AG09309 (cell line): ENCODE measurements at regions not wholly inside any gene's neighbourhood (a gene's known extent, or its start where the extent isn't known, plus 50 kb on each side); places are given as distances from the start of the nearest gene placed in this dataset.
A peak's percentile ranks its signal among the peaks of the same experiment; 100 is the strongest.

Experiments used
- DNase-seq: peaks from one replicate; pipeline ENCODE4 v3.0.0-alpha.2; 2010; ENCODE audit warnings: low read depth
- H3K4me3 ChIP-seq: 2 replicates; pipeline ENCODE4 v1.5.1; 2011; ENCODE audit warnings: mild to moderate bottlenecking, low read depth, low read length, moderate library complexity; ENCODE audit not compliant: control insufficient read depth
- CTCF ChIP-seq: IDR thresholded peaks from 2 replicates; pipeline ENCODE4 v1.5.1; 2011; ENCODE audit warnings: mild to moderate bottlenecking, low read depth, low read length, inconsistent platforms; ENCODE audit not compliant: insufficient read depth, control insufficient read depth; ENCODE audit errors: missing control alignments

GRCh38 chr9:81492710-81493447 is 196.5 kb downstream of the TLE1 start:
- no peak overlapping the region for H3K4me3 ChIP-seq
- no peak for TF ChIP-seq CTCF
- DNase-seq: peak; percentile 88

GRCh38 chr9:81490605-81491331 is 198.6 kb downstream of the TLE1 start:
- no peak for TF ChIP-seq CTCF
- no peak overlapping the region for H3K4me3 ChIP-seq
- DNase-seq: peak; percentile 61

GRCh38 chr9:81489046-81489445 is 200.3 kb downstream of the TLE1 start:
- DNase-seq: no peak

GRCh38 chr9:81480828-81481604 is 208.3 kb downstream of the TLE1 start:
- no peak overlapping the region for H3K4me3 ChIP-seq
- no peak for DNase-seq
- TF ChIP-seq CTCF: no peak

More at GRCh38 chr9:81489046-81489445, 200.3 kb downstream of the TLE1 start:
- no peak for TF ChIP-seq CTCF
- H3K4me3 ChIP-seq: no peak overlapping the region

GRCh38 chr9:81479573-81479972 is 209.8 kb downstream of the TLE1 start:
- TF ChIP-seq CTCF: no peak
- no peak overlapping the region for H3K4me3 ChIP-seq
- DNase-seq: no peak

DNA sequence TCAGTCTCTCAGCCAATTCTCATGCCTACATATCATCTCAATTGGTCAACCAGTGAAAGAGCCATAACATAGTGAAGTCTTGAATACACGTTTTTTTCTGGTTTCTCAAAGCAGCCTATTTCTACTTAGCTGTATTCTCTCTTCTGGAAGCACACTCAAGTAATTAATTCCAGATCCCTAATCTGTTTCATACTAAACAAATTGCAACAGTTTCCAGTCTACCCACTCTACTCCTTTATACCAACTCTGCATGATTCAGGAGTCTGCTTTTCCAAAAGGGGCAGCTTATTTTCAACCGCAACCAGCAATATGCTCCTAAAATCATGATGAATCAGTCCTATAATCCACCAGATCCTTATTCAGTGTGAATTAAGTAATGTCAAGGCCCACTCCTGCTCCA is 211.7 kb downstream of the TLE1 start:
- no peak overlapping the region for H3K4me3 ChIP-seq
- no peak for TF ChIP-seq CTCF
- DNase-seq: peak; percentile 91
